Activated CD4-positive, alpha-beta T cell treated with anti-CD3 and anti-CD28 coated beads, Interleukin-2, amount 50 U/mL, for 16 hours (primary cell): ENCODE measurements at regions not wholly inside any gene's neighbourhood (a gene's known extent, or its start where the extent isn't known, plus 50 kb on each side); places are given as distances from the start of the nearest gene placed in this dataset.
"Not testable (repeated sequence)": the region's sequence is repeated elsewhere in the genome, so short reads cannot be mapped to it uniquely, and the experiment has no call there.

ENCODE experiments used
- DNase-seq: peaks from one replicate; pipeline ENCODE4 v3.0.0-alpha.2; 2020

DNA sequence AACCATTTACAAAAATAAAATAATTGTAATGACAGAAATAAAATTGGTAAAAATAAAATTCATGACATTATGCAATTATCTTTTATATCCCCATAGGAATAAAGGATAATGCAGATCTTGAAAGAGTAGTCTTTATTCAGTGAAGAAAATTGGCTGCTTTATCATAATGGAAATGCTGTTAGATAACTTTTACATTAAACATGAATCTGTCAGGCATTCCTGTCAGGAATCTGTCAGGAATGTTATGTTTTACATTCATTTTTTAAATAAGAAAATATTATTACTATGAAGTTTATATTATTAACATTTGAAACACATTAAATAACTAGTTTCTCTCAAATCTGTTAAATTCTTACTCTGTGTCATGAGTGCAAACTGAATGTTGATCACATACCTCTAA lies 1024.7 kb upstream of the TMEFF2 start:
- DNase-seq: no peak

DNA sequence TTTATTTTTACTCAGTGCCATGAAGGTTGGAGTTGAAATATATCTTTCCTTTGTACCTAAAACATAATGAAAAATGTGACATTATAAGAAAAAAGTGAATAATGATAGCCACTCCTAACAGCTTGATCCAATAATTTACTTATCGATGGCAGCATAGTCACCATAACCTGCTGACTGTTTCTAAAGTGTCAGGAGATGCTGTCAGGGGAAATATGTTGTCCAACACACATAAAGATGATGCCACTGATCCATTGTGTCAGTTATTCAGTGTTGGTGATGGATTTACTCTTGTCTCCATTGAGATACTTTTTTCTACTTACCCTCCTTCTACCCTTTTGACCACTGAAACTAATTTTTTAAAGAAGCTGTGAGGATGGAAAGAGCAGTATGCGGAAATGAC lies 1006.9 kb upstream of the TMEFF2 start:
- no peak for DNase-seq

DNA sequence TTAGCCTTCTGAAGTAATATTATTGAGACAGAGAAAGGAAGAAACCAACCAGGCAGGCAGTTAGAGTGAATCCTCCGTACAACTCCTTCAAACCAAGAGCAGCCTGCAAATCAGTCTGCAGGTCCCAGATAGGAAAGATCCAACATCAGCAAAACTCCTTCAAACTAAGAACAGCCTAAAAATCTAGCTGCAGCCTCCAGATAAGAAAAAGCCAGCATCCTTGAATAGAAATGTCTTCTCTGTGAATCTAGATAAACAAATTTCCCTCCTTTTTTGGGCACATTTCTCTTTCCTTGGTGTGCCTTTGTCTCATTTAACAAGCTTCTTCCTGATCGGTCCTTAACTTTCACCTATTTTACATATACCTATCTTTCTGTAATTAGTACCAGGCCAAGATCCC lies 1004.6 kb upstream of the TMEFF2 start:
- DNase-seq: no peak

DNA sequence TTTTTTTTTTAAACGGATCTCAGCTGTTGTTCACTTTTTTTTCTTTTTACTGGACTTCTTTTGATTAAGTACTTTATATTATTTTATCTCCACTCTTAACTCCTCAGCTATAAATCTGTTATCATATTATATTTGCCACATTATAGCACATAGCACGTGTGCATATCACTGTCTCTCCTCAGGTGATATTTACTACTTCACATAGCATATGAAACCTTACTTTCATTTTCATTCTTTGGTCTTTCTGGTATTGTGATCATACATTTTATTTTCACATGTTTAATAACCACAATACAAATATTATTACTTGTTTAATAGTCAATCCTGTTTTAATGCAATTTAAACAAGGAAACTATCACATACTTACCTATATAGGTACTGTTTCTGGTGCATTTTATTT lies 993.1 kb upstream of the TMEFF2 start:
- DNase-seq: no peak

DNA sequence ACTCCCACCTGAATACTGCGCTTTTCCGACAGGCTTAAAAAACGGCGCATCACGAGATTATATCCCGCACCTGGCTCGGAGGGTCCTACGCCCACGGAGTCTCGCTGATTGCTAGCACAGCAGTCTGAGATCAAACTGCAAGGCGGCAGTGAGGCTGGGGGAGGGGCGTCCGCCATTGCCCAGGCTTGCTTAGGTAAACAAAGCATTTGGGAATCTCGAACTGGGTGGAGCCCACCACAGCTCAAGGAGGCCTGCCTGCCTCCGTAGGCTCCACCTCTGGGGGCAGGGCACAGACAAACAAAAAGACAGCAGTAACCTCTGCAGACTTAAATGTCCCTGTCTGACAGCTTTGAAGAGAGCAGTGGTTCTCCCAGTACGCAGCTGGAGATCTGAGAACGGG lies 976.2 kb upstream of the TMEFF2 start:
- DNase-seq: not testable (repeated sequence)

DNA sequence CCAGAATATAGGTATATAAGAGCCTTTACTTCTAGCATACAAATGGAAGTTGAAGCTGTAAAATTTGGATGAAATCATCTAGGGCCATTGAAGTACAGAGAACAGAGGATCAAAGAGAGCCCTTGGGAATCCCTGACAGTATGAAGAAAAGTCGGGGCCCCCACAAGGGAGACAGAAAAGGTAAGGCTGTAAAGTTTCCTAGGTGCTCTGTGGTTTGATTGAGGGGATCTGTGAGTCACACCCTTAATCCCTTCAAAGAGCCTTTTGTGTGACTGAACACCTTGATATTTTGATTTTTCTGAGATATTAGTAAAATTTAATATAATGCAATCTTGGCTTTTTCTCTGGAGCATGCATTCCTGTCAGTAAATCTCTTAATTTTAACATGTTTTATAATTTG lies 961.7 kb upstream of the TMEFF2 start:
- no peak for DNase-seq

DNA sequence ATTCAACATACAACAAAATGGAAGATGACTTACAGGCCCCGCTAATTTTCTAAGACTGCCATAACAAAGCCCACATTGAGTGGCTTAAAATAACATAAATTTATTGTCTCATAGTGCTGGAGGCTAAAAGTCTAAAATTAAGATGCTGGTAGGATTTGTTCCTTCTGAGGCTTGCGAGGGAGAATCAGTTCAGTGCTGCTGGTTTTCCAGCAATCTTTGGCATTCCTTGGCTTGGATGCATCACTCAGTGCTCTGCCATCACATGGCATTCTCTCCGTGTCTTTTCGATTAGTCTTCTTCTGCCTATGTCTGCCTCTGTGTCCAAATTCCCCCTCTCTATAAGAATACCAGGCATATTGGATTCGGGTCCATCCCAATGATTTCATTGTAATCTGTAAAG lies 959.3 kb upstream of the TMEFF2 start:
- DNase-seq: no peak

DNA sequence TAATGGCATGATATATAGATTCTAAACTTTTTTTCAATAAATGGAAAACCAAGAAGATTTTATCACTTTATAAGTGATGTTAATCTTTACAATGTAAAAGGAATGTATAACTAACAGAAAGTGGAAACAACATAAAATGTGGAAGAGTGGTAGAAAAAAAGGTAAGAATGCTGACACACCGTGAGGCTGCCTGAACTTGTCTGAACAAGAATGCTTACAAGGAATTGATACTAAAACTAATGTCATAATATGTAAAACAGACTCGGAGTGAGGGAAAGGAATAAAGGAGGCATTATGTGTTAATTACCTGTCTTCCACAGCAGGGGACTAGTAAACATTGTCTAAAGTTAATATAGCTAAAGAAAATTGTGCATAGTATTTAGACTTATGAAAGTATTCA lies 958.8 kb upstream of the TMEFF2 start:
- no peak for DNase-seq

DNA sequence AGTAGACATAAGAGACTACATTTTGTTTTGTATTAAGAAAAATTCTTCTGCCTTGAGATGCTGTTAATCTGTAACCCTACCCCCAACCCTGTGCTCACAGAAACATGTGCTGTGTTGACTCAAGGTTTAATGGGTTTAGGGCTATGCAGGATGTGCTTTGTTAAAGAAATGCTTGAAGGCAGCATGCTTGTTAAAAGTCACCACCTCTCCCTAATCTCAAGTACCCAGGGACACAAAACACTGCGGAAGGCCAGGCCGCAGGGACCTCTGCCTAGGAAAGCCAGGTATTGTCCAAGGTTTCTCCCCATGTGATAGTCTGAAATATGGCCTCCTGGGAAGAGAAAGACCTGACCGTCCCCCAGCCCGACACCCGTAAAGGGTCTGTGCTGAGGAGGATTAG lies 947.7 kb upstream of the TMEFF2 start:
- DNase-seq: not testable (repeated sequence)

DNA sequence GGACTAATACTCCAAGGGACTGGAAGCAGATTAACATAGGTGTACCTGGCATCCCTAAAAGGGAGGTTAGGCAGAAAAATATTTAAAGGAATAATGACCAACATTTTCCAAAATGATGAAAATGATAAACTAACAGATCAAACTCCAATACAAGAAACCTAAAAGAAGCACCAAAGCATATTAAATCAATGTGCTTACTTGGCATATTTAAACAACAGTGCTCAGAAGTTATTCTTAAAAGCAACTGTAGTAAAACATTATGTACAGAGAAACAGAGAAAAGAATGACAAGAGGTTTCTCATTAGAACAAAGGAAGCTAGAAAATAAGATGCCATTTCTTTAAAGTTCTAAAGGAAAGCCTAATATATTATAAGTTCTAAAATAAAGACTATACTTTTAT lies 947.3 kb upstream of the TMEFF2 start:
- DNase-seq: no peak

DNA sequence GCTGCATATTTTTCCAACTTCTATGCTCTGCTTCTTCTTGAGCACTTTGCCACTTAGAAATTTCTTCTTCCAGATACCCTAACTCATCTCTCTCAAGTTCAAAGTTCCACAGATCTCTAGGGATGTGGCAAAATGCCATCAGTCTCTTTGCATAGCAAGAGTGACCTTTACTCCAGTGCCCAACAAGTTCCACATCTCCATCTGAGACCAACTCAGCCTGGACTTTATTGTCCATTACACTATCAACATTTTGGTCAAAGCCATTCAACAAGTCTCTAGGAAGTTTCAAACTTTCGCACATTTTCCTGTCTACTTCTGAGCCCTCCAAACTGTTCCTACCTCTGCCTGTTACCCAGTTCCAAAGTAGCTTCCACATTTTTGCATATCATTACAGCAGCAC lies 946.2 kb upstream of the TMEFF2 start:
- DNase-seq: not testable (repeated sequence)

DNA sequence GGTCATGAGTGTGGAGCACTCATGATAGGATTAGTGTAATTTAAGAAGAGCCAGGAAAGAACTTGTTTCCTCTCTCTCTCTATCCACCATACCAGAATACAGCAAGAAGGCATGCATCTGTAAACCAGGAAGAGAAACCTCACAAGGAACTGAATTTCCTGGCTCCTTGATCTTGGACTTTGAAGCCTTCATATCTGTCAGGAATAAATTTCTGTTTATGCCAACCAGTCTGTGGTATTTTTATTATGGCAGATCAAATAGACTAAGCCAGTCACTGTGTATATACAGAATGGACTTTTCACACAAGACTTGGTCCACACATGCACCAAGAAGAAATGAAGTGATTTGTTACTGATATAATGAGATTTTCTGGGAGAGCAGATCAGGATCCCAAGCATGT lies 930.1 kb upstream of the TMEFF2 start:
- no peak for DNase-seq

DNA sequence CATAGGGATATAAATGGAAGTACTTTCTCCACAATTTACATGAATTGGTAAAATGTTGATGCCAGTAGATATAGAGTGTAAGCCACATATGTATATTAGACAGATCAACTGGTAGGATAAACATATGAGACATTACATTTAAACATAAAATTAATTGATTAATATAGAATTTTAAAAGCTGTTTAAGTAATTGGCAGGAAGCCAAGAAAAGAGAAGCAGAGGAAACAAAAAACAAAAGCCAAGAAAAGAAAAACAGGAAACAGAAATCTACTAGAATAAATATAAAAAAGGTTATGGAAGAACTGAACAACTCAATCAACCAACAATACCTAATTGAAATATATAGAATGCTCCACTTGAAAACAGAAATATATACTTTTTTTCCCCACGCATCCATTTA lies 920.1 kb upstream of the TMEFF2 start:
- DNase-seq: no peak

DNA sequence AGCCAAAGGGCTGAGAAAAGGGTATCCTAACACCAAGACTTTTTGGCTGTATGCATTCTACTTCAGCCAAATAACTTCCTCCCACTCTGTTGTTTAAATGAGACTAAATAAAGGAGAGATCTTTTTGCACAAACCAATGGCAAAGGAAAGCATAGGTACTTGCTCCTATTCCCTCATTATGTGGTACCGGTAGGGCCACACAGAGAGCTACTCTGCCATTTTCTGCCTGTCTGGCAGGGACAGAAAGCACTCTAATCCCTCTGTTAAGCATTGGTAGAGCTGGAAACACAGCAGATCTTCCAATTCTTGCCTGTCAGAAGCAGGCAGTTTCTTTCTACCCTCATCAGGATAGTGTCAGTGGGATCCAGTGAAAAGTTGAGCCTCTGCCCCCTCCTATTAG lies 918.3 kb upstream of the TMEFF2 start:
- DNase-seq: no peak

DNA sequence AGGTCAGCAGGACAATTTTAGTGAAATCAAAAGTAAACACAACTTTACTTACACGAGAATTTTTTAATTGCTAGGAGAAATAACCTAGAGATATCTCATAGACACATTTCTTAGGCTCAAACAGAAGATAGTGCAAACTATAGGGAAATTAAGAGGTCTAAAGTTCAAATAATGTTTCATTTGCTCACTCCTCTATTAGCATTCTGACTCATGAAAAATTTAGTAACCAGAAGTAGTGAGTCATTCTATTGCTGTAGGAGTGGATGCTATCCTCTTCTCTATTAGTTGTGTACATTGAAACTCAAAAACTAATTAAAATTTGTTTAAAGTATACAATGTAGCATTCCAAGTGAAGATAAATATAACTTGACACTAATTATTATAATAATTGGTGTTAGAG lies 908.3 kb upstream of the TMEFF2 start:
- DNase-seq: no peak

DNA sequence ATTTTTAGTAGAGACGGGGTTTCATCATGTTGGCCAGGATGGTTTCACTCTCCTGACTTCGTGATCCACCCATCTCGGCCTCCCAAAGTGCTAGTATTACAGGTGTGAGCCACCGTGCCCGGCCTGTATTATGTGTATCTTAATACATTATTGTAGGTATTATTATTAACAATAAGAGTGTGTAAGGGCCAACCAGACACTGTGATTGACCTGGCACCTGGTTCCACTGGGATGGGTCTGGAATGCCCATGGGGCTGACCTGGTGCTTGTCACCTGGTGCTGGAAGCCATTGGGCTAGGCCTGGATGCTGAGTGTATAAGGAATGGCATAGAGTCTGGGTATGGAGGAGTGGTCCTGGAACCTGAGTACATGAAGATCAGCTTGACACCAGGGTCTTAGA lies 906.9 kb upstream of the TMEFF2 start:
- no peak for DNase-seq

DNA sequence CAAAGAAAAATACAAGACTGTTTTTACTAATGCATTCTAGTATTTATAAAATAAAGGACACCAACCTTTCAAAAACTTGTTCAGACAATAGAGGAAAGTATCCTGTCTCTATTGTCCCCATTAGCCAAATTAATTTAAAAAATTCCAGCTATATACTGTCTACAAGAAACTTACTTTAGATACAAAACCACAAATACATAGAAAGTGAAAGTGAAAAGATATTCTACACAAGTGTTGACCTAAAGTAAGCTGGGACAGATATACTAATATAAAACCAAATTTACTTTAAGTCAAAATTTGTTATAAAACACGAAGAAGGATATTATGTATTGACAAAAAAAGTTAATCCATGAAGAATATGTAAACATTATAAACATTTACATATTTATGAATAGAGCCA lies 893.3 kb upstream of the TMEFF2 start:
- DNase-seq: no peak

DNA sequence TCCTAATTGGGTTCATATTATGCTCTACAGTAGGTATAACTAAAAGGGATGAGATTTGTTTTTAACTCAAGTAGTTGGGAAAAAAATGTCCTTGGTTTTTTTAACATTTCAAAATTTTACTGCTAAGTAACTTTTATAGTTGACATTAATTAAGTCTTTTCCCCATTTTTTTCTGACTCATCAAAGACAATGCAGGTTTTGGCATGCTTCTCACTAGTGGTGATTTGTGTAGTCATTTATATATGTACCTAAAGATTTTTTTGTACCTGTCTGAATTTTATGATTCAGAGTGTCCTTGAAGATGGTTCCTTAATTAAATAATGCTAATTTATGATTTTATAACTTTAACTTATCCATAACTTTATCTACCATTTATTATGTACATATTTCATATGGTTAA lies 882.3 kb upstream of the TMEFF2 start:
- DNase-seq: no peak

DNA sequence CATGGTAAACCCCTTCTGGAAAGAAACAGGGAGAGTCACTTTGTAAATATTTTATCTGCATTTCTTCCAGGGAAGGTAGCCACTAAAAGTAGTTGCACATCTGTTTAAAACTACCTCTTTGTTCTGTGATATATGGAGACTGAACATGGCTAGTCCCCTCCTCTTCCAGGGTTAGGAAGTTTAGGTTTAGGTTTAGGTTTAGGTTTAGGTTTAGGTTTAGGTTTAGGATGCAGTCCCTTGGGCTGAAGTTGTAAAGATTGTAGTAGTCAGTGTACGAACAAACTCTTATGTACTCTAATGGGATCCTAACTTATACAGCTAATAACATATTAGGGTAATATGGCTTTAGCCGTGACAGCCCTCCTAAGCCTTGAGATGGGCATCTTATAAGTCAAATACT lies 880.2 kb upstream of the TMEFF2 start:
- no peak for DNase-seq

DNA sequence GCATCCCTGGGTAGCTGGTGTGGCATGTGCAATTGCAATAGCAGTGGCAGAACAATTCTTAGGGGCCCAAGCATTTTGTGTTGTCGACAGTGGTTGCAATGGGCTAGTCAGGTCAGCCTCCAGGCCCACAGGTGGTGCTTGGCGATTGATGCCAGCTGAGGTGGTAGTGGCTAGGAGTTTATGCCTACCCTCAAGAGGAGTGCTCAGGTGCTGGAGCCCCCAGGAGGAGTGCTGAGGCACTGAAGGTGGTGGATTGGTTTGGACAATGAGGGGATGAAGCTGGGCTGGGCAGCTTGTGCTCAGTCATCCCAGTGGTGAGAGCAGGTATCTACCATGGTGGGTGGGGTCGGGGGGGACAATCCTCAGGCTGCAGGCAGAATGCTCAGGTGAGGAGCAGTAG lies 877.9 kb upstream of the TMEFF2 start:
- no peak for DNase-seq

DNA sequence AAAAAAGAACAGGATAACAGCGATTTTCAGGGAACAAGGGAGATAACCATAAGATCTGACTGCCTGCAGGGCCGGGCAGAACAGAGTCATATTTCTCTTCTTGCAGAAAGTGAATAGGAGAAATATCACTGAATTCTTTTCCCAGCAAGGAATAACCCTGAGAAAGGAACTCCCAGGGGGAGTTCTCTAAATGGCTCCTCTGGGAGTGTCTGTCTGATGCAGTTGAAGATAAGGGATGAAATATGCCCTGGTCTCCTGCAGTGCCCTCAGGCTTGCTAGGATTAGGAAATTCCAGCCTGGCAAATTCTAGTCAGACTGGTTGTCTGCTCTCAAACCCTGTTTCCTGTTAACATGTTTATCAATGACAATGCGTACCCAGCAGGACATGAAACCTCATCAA lies 830.8 kb upstream of the TMEFF2 start:
- DNase-seq: not testable (repeated sequence)

DNA sequence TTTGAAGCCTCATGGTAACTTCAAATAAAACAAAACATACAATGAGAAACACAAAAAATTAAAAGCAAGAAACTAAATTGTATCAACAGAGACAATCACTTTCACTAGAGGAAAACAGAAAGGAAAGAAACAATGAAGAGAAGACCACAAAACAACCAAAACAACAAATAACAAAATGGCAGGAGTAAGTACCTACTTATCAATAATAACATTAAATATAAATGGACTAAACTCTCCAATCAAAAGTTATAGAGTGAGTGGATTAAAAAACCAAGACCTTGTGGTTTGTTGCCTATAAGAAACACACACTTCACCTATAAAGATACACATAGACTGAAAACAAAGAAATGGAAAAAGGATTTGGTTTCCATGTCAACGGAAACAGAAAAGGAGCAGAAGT lies 830.1 kb upstream of the TMEFF2 start:
- DNase-seq: no peak

DNA sequence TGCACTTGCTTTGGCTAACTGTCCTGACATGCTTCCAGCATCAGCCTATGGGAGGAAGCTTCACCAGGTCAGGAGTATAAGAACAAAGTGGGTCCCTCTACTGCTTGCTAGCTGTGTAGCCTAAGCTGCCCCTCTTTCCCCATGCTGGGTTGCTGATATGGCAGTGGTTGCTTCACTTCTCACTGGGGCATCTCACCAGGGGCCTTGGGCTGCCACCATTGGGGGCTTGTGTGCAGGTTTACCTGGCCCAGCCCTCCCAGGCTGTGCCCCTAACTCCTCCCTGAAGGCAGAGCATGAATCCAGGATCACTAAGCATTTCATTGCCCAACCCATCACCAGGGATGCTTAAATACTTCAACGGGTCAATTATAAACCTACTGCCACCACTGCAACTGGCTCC lies 817.1 kb upstream of the TMEFF2 start:
- DNase-seq: no peak

DNA sequence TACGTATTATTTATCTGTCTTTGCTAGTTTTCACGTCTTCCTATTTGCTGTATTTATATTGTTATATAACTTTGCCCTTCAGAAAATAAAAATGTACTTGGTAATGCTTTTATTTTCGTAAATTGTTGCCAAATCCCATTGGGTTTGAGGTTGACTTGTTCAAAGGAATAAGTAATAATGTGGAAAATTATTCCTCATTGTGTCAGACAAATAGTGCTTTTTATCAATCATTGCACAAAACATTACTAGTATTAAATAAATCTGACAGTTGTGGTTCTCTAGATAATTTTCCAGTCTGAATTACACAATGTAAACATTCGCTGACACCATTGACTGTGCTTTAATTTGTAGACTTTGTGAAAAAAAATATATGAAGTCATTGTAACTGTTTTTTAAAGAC lies 798.3 kb upstream of the TMEFF2 start:
- no peak for DNase-seq

DNA sequence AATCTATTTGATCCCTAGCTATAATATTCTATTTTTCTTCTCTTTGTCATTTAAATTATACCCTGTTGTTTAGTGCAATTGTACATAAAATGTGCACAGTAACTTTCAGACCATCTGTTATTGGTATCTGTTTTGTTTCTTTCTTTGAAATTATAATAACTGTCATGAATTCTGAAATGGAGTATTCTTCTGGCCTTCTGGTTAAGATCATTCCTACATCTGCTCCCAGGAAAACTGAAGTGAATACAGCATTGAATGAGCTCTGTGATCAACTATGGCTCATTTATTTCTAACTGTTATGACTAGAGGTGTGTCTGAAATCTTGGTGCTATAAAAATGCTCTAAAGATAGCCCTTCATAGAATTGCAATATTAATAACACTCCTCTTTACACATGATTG lies 788.4 kb upstream of the TMEFF2 start:
- DNase-seq: no peak

DNA sequence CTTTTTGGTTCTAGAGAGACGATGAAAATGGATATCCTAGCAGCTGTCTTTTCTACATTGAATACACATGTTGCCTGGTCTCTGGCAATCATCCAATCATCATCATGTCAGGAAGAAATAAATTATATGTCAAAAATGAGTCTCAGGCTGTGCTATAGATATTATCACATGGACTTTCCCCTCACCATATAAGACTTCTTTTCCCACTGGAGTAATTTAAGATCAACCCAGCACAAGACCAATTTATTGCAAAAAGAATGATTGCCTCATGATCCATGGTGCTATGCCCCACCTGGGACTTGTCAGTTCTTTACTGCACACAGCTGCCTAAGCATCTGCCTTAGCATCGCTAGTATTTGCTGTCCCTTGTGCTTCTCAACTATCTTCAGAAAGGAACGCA lies 783.7 kb upstream of the TMEFF2 start:
- DNase-seq: no peak

DNA sequence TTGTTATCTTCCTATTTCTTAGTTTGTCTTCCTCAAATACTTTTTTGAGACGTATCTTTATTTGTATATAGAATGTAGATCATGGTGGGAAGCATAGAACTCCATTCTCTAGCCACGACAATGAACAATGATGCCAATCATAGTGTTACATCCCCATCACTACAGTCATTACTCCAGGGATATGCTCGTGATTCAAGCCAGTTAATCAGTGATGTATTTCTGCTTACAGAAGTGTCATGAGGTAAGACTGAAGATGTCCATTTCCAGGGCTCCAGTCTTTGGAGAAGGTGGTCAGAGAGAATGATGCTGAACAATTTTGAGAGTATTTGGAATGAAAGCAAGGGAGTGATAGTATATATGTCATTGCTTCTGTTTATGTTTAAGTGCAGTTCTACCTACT lies 777.2 kb upstream of the TMEFF2 start:
- no peak for DNase-seq
